OCI-LY3 (cell line): ENCODE measurements at regions not wholly inside any gene's neighbourhood (a gene's known extent, or its start where the extent isn't known, plus 50 kb on each side); places are given as distances from the start of the nearest gene placed in this dataset.

Experiments used
- H2AFZ ChIP-seq: fragments of 200-600, 300-600 bp; shearing (Covaris generic); 2 replicates; pipeline ENCODE4 v1.6.0; 2014; ENCODE audit warnings: antibody characterized with exemption, low read depth, low read length
- H3K27ac ChIP-seq: fragments of 200-600, 300-600 bp; sonication (generic); 2 replicates; pipeline ENCODE4 v1.5.1; 2014; ENCODE audit warnings: mild to moderate bottlenecking, low read length, moderate library complexity, mixed read lengths
- H3K27me3 ChIP-seq: fragments of 200-600, 300-600 bp; sonication (generic); 2 replicates; pipeline ENCODE4 v1.6.1; 2014; ENCODE audit warnings: low read depth, low read length, mixed read lengths
- H3K36me3 ChIP-seq: fragments of 200-600, 300-600 bp; sonication (generic); replicated peaks from 2 replicates; pipeline ENCODE3; 2014; ENCODE audit warnings: low read depth, low read length, mixed read lengths
- H3K4me1 ChIP-seq: fragments of 300-600, 200-600 bp; sonication (generic); 2 replicates; pipeline ENCODE4 v1.6.1; 2014; ENCODE audit warnings: low read length, mixed read lengths
- H3K4me2 ChIP-seq: fragments of 200-600, 300-600 bp; sonication (generic); 2 replicates; pipeline ENCODE4 v1.6.1; 2014; ENCODE audit warnings: low read length, mixed read lengths
- H3K4me3 ChIP-seq: fragments of 300-600, 200-600 bp; sonication (generic); 2 replicates; pipeline ENCODE4 v1.5.1; 2014; ENCODE audit warnings: antibody characterized with exemption, mild to moderate bottlenecking, low read length, moderate library complexity
- H3K79me2 ChIP-seq: fragments of 300-600, 200-600 bp; shearing (Covaris generic); 2 replicates; pipeline ENCODE4 v1.6.1; 2014; ENCODE audit warnings: mild to moderate bottlenecking, low read length, mixed read lengths
- H3K9ac ChIP-seq: fragments of 300-600, 200-600 bp; shearing (Covaris generic); 2 replicates; pipeline ENCODE4 v1.6.0; 2014; ENCODE audit warnings: mild to moderate bottlenecking, low read length, moderate library complexity
- H3K9me3 ChIP-seq: fragments of 200-600, 300-600 bp; shearing (Covaris generic); 2 replicates; pipeline ENCODE4 v1.6.1; 2014; ENCODE audit warnings: low read length, mixed read lengths; ENCODE audit not compliant: insufficient read depth
- H4K20me1 ChIP-seq: fragments of 200-600, 300-600 bp; sonication (generic); 2 replicates; pipeline ENCODE4 v1.6.1; 2016; ENCODE audit warnings: low read length, mixed read lengths; ENCODE audit not compliant: insufficient read depth
- CTCF ChIP-seq: fragments of 200-600, 300-600 bp; sonication (generic); IDR thresholded peaks from 2 replicates; pipeline ENCODE4 v1.5.1; 2014; ENCODE audit warnings: antibody characterized with exemption, low read length, low read depth
- EZH2phosphoT487 ChIP-seq: fragments of 200-600 bp; shearing (Covaris generic); IDR thresholded peaks from 2 replicates; pipeline ENCODE4 v1.6.1; 2018; ENCODE audit warnings: antibody characterized with exemption, mixed run types, low read depth

- H3K9ac ChIP-seq, result no peak overlapping the region
- no peak overlapping the region for H3K4me3 ChIP-seq
- no peaks in the 10 kb centered on the region for H3K4me1 ChIP-seq
These were observed 321.7 kb downstream of the CENPW start for GRCh38 chr6:126661646-126662045.

GRCh38 chr6:126662966-126663365 is 323.1 kb downstream of the CENPW start:
- no peak overlapping the region for H3K9ac ChIP-seq
- H3K4me2 ChIP-seq, result no peak overlapping the region
- H3K79me2 ChIP-seq, result no peaks in the 10 kb centered on the region
- no peak for TF ChIP-seq CTCF
- no peak for TF ChIP-seq EZH2phosphoT487
- no peak overlapping the region for H2AFZ ChIP-seq
- no peak overlapping the region for H3K27ac ChIP-seq
- no peaks in the 10 kb centered on the region for H3K36me3 ChIP-seq
- no peaks in the 10 kb centered on the region for H3K4me1 ChIP-seq
- no peak overlapping the region for H3K4me3 ChIP-seq
- no peaks in the 10 kb centered on the region for H4K20me1 ChIP-seq
- no peaks in the 10 kb centered on the region for H3K27me3 ChIP-seq
- H3K9me3 ChIP-seq, result no peaks in the 10 kb centered on the region

More at GRCh38 chr6:126661646-126662045, 321.7 kb downstream of the CENPW start:
- no peaks in the 10 kb centered on the region for H4K20me1 ChIP-seq
- no peaks in the 10 kb centered on the region for H3K79me2 ChIP-seq
- H3K27ac ChIP-seq, result no peak overlapping the region
- no peaks in the 10 kb centered on the region for H3K27me3 ChIP-seq
- no peaks in the 10 kb centered on the region for H3K9me3 ChIP-seq
- H3K4me2 ChIP-seq, result no peak overlapping the region
- TF ChIP-seq EZH2phosphoT487 (no peak), CTCF (no peak)
- H3K36me3 ChIP-seq, result no peaks in the 10 kb centered on the region
- no peak overlapping the region for H2AFZ ChIP-seq

- Histone ChIP-seq H3K27me3 (no peaks in the 10 kb centered on the region), H3K27ac (no peak overlapping the region), H3K9me3 (no peaks in the 10 kb centered on the region), H3K4me3 (no peak overlapping the region), H3K36me3 (no peaks in the 10 kb centered on the region), H2AFZ (no peak overlapping the region), H3K79me2 (no peaks in the 10 kb centered on the region), H3K4me1 (no peaks in the 10 kb centered on the region), H3K9ac (no peak overlapping the region), H3K4me2 (no peak overlapping the region), H4K20me1 (no peaks in the 10 kb centered on the region)
- TF ChIP-seq CTCF (no peak), EZH2phosphoT487 (no peak)
These were observed 324.4 kb downstream of the CENPW start for GRCh38 chr6:126664271-126664670.

- H3K27me3 ChIP-seq, result no peaks in the 10 kb centered on the region
- H3K79me2 ChIP-seq, result no peaks in the 10 kb centered on the region
- TF ChIP-seq EZH2phosphoT487 (no peak), CTCF (no peak)
- no peak overlapping the region for H3K9ac ChIP-seq
- H4K20me1 ChIP-seq, result no peaks in the 10 kb centered on the region
- H3K9me3 ChIP-seq, result no peaks in the 10 kb centered on the region
- no peak overlapping the region for H3K4me3 ChIP-seq
- no peak overlapping the region for H2AFZ ChIP-seq
- no peaks in the 10 kb centered on the region for H3K4me1 ChIP-seq
- H3K27ac ChIP-seq, result no peak overlapping the region
- no peak overlapping the region for H3K4me2 ChIP-seq
- H3K36me3 ChIP-seq, result no peaks in the 10 kb centered on the region
These were observed 325.6 kb downstream of the CENPW start for GRCh38 chr6:126665551-126665950.
